HepG2 (cell line): ENCODE measurements at regions not wholly inside any gene's neighbourhood (a gene's known extent, or its start where the extent isn't known, plus 50 kb on each side); places are given as distances from the start of the nearest gene placed in this dataset.

Experiments
- ATAC-seq: fragments of 200-7000 bp; cut with Tn5 transposase; 3 replicates; pipeline ENCODE4 v1.9.1; 2020; ENCODE audit warnings: mild to moderate bottlenecking, moderate library complexity
- BruUV-seq: library from RNA; stranded (reverse); fragments of 400-500 nt; replicated peaks from 2 replicates; lab custom pipeline; 2021; lab: Mats Ljungman, UMichigan
- CTCF ChIA-PET: fragments of 300-600 bp; formaldehyde crosslinking; extraction: SDS; loops from one replicate; lab custom pipeline; 2021; ENCODE audit warnings: low total read pairs, inconsistent platforms, low intra/inter-chr PET ratio; lab: Yijun Ruan, JAX
- POLR2A ChIA-PET: fragments of 350-600 bp; sonication (Branson Sonifier 250); formaldehyde crosslinking; loops from one replicate; lab custom pipeline; 2020; ENCODE audit warnings: antibody characterized with exemption, inconsistent platforms; lab: Yijun Ruan, JAX
- DNase-seq: peaks from one replicate; pipeline ENCODE4 v3.0.0-alpha.2; 2015; ENCODE audit warnings: low spot score
- FAIRE-seq: peaks from 3 replicates; lab custom pipeline; 2011; peaks lifted over from hg19 to GRCh38; lab: Jason Lieb, UNC
- H2AFZ ChIP-seq: one replicate; pipeline ENCODE4 v1.6.1; 2011; ENCODE audit warnings: low read length, inconsistent platforms
- H3K27ac ChIP-seq: fragments of 300-600 bp; 3 replicates; pipeline ENCODE4 v1.8.0; 2011; ENCODE audit warnings: mixed run types, mild to moderate bottlenecking, mixed read lengths, low read length, inconsistent platforms; ENCODE audit not compliant: insufficient read depth; ENCODE audit errors: extremely low read length
- H3K27me3 ChIP-seq, 2 experiments: fragments of 200-600 bp in 1 of 2; 2 replicates in 1 of 2; 3 replicates in 1 of 2; pipeline versions ENCODE4 v1.6.0 to v1.8.0; 2011; ENCODE audit warnings: low read length in 2 of 2, mild to moderate bottlenecking in 2 of 2, moderate library complexity in 2 of 2, inconsistent platforms in 1 of 2; ENCODE audit not compliant: insufficient read depth in 2 of 2, control insufficient read depth in 1 of 2
- H3K36me3 ChIP-seq, 2 experiments: fragments of 200-600 bp in 1 of 2; replicated peaks in 1 of 2; 2 replicates in 1 of 2; 3 replicates in 1 of 2; pipeline versions ENCODE4 v1.5.1 to v1.8.0; 2011; ENCODE audit warnings: low read length in 2 of 2, inconsistent platforms in 1 of 2; ENCODE audit not compliant: insufficient read depth in 2 of 2, control insufficient read depth in 1 of 2
- H3K4me1 ChIP-seq: 2 replicates; pipeline ENCODE4 v1.5.1; 2012; ENCODE audit warnings: low read length, inconsistent platforms; ENCODE audit not compliant: insufficient read depth
- H3K4me2 ChIP-seq: 2 replicates; pipeline ENCODE4 v1.6.0; 2011; ENCODE audit warnings: low read depth, low read length, inconsistent platforms
- H3K4me3 ChIP-seq, 3 experiments: fragments of 200-600 bp in 1 of 3; sonication (generic), shearing (Covaris generic) in 1 of 3; replicated peaks in 1 of 3; 2 replicates each; pipeline ENCODE4 v1.5.1; 2011 to 2016; ENCODE audit warnings: low read length in 3 of 3, inconsistent platforms in 2 of 3, low read depth in 2 of 3, mild to moderate bottlenecking in 2 of 3, control low read depth in 1 of 3, mixed read lengths in 1 of 3; ENCODE audit not compliant: insufficient read depth in 1 of 3
- H3K79me2 ChIP-seq: one replicate; pipeline ENCODE4 v1.6.1; 2011; ENCODE audit warnings: low read length, inconsistent platforms; ENCODE audit not compliant: insufficient read depth
- H3K9ac ChIP-seq: 2 replicates; pipeline ENCODE4 v1.6.0; 2011; ENCODE audit warnings: mild to moderate bottlenecking, low read depth, low read length, inconsistent platforms; ENCODE audit not compliant: insufficient read depth
- H3K9me3 ChIP-seq: 2 replicates; pipeline ENCODE4 v1.5.1; 2012; ENCODE audit warnings: mild to moderate bottlenecking, low read length
- H4K20me1 ChIP-seq: 2 replicates; pipeline ENCODE4 v1.6.0; 2011; ENCODE audit warnings: inconsistent platforms, mild to moderate bottlenecking, low read length, moderate library complexity; ENCODE audit not compliant: insufficient read depth
- ATF3 ChIP-seq: sonication (generic); formaldehyde crosslinking; IDR thresholded peaks from 2 replicates; pipeline ENCODE4 v1.4.0; 2020; ENCODE audit warnings: missing genetic modification reagents
- ATF7 ChIP-seq, 2 experiments: fragments of 450-650 bp in 1 of 2; sonication (generic) in 1 of 2; formaldehyde crosslinking in 1 of 2; IDR thresholded peaks; 2 replicates each; pipeline versions ENCODE4 v1.4.0 to v1.6.1; 2016 to 2020; ENCODE audit warnings: antibody characterized with exemption in 1 of 2, mild to moderate bottlenecking in 1 of 2, missing genetic modification reagents in 1 of 2
- ATRX ChIP-seq: sonication (generic); formaldehyde crosslinking; IDR thresholded peaks from 2 replicates; pipeline ENCODE4 v1.4.0; 2020; ENCODE audit warnings: missing genetic modification reagents, borderline replicate concordance
- CREBL2 ChIP-seq: sonication (generic); formaldehyde crosslinking; IDR thresholded peaks from 2 replicates; pipeline ENCODE4 v1.8.1; 2023; ENCODE audit warnings: missing genetic modification reagents, mild to moderate bottlenecking, borderline replicate concordance
- CSRNP2 ChIP-seq: sonication (generic); formaldehyde crosslinking; conservative IDR thresholded peaks from 2 replicates; pipeline ENCODE4 v1.8.0; 2022; ENCODE audit warnings: low read depth, missing genetic modification reagents
- EZH2 ChIP-seq: conservative IDR thresholded peaks from 2 replicates; pipeline ENCODE4 v1.6.1; 2012; ENCODE audit warnings: mild to moderate bottlenecking, low read depth, low read length, moderate library complexity
- MYC ChIP-seq: sonication (generic); formaldehyde crosslinking; IDR thresholded peaks from 2 replicates; pipeline ENCODE4 v1.9.0; 2021; ENCODE audit warnings: missing genetic modification reagents, borderline replicate concordance
- NFIC ChIP-seq: IDR thresholded peaks from 2 replicates; pipeline ENCODE4 v1.6.1; 2012; ENCODE audit warnings: mild to moderate bottlenecking, low read length, inconsistent platforms
- NR2C2 ChIP-seq: sonication (generic); formaldehyde crosslinking; IDR thresholded peaks from 2 replicates; pipeline ENCODE4 v1.4.0; 2020; ENCODE audit warnings: missing genetic modification reagents, mild to moderate bottlenecking, moderate library complexity, borderline replicate concordance
- ONECUT2 ChIP-seq: sonication (generic); formaldehyde crosslinking; IDR thresholded peaks from 2 replicates; pipeline ENCODE4 v1.4.0; 2020; ENCODE audit warnings: missing genetic modification reagents
- RNF2 ChIP-seq: fragments of 450-650 bp; conservative IDR thresholded peaks from 2 replicates; pipeline ENCODE4 v1.6.1; 2016; ENCODE audit warnings: low read depth
- SMAD9 ChIP-seq: sonication (generic); formaldehyde crosslinking; IDR thresholded peaks from 2 replicates; pipeline ENCODE4 v1.5.1; 2020; ENCODE audit warnings: mild to moderate bottlenecking, missing genetic modification reagents
- TBP ChIP-seq: sonication (generic); formaldehyde crosslinking; IDR thresholded peaks from 2 replicates; pipeline ENCODE4 v1.5.0; 2020; ENCODE audit warnings: missing genetic modification reagents
- TOE1 ChIP-seq: sonication (generic); formaldehyde crosslinking; IDR thresholded peaks from 2 replicates; pipeline ENCODE4 v1.4.0; 2020; ENCODE audit warnings: mild to moderate bottlenecking, missing genetic modification reagents
- ZBTB34 ChIP-seq: sonication (generic); formaldehyde crosslinking; IDR thresholded peaks from 2 replicates; pipeline ENCODE4 v1.8.0; 2022; ENCODE audit warnings: mild to moderate bottlenecking, missing genetic modification reagents
- ZBTB44 ChIP-seq: sonication (generic); formaldehyde crosslinking; IDR thresholded peaks from 2 replicates; pipeline ENCODE4 v1.4.0; 2020; ENCODE audit warnings: missing genetic modification reagents
- ZNF225 ChIP-seq: sonication (generic); formaldehyde crosslinking; IDR thresholded peaks from 2 replicates; pipeline ENCODE4 v1.4.0; 2020; ENCODE audit warnings: mild to moderate bottlenecking, missing genetic modification reagents
- ZNF446 ChIP-seq: sonication (generic); formaldehyde crosslinking; IDR thresholded peaks from 2 replicates; pipeline ENCODE4 v1.5.0; 2020; ENCODE audit warnings: mild to moderate bottlenecking, missing genetic modification reagents
- ZNF639 ChIP-seq: conservative IDR thresholded peaks from 2 replicates; pipeline ENCODE4 v1.6.1; 2018; ENCODE audit warnings: missing genetic modification reagents
- WGBS: methylation state at CpG from one replicate; pipeline ENCODE4 v1.1.6; 2017; ENCODE audit warnings: low lambda C conversion rate; 5-methylcytosine and 5-hydroxymethylcytosine counted together
- in situ Hi-C: cut with HindIII; loops from 2 replicates; pipeline ENCODE4 v1.10.0; 2017; ENCODE audit warnings: low pct_unique_long_range_greater_than_20kb; ENCODE audit not compliant: extremely low pct_ligation_motif_present
- intact Hi-C: fragments of 100-400 bp; cut with micrococcal nuclease; formaldehyde crosslinking; loops from one replicate; pipeline ENCODE4 v1.10.0; 2022; ENCODE audit not compliant: unreplicated experiment

- Histone ChIP-seq H3K9me3 (no peaks in the 10 kb centered on the region), H3K27ac (no peak overlapping the region), H3K27me3 (peaks cover 2 to 25% of the 10 kb centered on the region in 2 experiments; a peak in 4 of 5 replicates), H3K36me3 (no peaks in the 10 kb centered on the region), H2AFZ (no peak overlapping the region), H3K4me1 (no peaks in the 10 kb centered on the region), H3K9ac (no peak overlapping the region), H3K4me2 (no peak overlapping the region), H3K79me2 (no peaks in the 10 kb centered on the region), H4K20me1 (no peaks in the 10 kb centered on the region), H3K4me3 (no peak overlapping the region)
- no TSS peak for BruUV-seq
- ChIA-PET POLR2A (no interaction called here), CTCF (no interaction called here)
- intact Hi-C loops (no loop called here), in situ Hi-C loops (no loop called here)
- FAIRE-seq (no peak), ATAC-seq (no peak)
- 30% methylated on average over 6 of the region's 6 CpGs for WGBS
- TF ChIP-seq CREBL2 (CRISPR knock-in tag) (no peak), NFIC (no peak), ATF3 (no peak), ATF7 (IDR thresholded peaks at IDR 0.05) (no peak), ATF7 (CRISPR knock-in tag; IDR thresholded peaks at IDR 0.05) (no peak), ONECUT2 (no peak), ATRX (CRISPR knock-in tag) (no peak), NR2C2 (CRISPR knock-in tag) (no peak), EZH2 (no peak), MYC (CRISPR knock-in tag) (no peak), ZBTB34 (CRISPR knock-in tag) (no peak), CSRNP2 (CRISPR knock-in tag) (no peak), RNF2 (no peak), TOE1 (no peak), TBP (CRISPR knock-in tag) (no peak), ZNF446 (no peak), ZBTB44 (CRISPR knock-in tag) (no peak), ZNF225 (no peak), SMAD9 (CRISPR knock-in tag) (no peak), ZNF639 (CRISPR knock-in tag) (no peak)
- TF ChIP-seq, all 625 proteins: peak for 0
- DNase-seq = no peak
Measured at GRCh38 chr20:58077282-58077681, 151.2 kb downstream of the ANKRD60 start.
